Testis (tissue), 2 donors: ENCODE measurements at regions not wholly inside any gene's neighbourhood (a gene's known extent, or its start where the extent isn't known, plus 50 kb on each side); places are given as distances from the start of the nearest gene placed in this dataset.

Experiments used
- DNase-seq: peaks from one replicate; pipeline ENCODE4 v3.0.0-alpha.2; 2019
- H3K27ac ChIP-seq, 2 donors: fragments of 200-600 bp; sonication (generic); one replicate each; pipeline ENCODE4 v1.5.1; 2019
- H3K27me3 ChIP-seq: fragments of 200-600 bp; sonication (generic); one replicate; pipeline ENCODE4 v1.5.1; 2019
- H3K36me3 ChIP-seq: fragments of 200-600 bp; sonication (generic); one replicate; pipeline ENCODE4 v1.5.1; 2017; ENCODE audit warnings: low read depth; ENCODE audit errors: missing control alignments
- H3K4me1 ChIP-seq: fragments of 200-600 bp; sonication (generic); one replicate; pipeline ENCODE4 v1.5.1; 2019
- H3K4me3 ChIP-seq, 2 donors: fragments of 200-600 bp; sonication (generic); one replicate each; pipeline ENCODE4 v1.5.1; 2017 to 2019
- H3K9me3 ChIP-seq: fragments of 200-600 bp; sonication (generic); one replicate; pipeline ENCODE4 v1.5.1; 2017
- CTCF ChIP-seq, 3 experiments: fragments of 450-650 bp in 2 of 3; fragments of 200-600 bp in 1 of 3; sonication (generic) in 1 of 3; IDR thresholded peaks; one replicate each; pipeline ENCODE4 v1.5.1; 2016 to 2019; ENCODE audit warnings: antibody characterized with exemption in 3 of 3, mild to moderate bottlenecking in 2 of 3, moderate library complexity in 1 of 3
- POLR2A ChIP-seq: fragments of 450-650 bp; IDR thresholded peaks from one replicate; pipeline ENCODE4 v1.6.1; 2017; ENCODE audit warnings: antibody characterized with exemption, mild to moderate bottlenecking, moderate library complexity
- WGBS, 2 donors: methylation state at CpG; one replicate each; pipeline ENCODE4 v1.1.5; 2018; 5-methylcytosine and 5-hydroxymethylcytosine counted together
- intact Hi-C: fragments of 100-400 bp; cut with DNase I; formaldehyde crosslinking; loops from one replicate; pipeline ENCODE4 v1.15.1; 2023; ENCODE audit warnings: low total_unique reads

DNA sequence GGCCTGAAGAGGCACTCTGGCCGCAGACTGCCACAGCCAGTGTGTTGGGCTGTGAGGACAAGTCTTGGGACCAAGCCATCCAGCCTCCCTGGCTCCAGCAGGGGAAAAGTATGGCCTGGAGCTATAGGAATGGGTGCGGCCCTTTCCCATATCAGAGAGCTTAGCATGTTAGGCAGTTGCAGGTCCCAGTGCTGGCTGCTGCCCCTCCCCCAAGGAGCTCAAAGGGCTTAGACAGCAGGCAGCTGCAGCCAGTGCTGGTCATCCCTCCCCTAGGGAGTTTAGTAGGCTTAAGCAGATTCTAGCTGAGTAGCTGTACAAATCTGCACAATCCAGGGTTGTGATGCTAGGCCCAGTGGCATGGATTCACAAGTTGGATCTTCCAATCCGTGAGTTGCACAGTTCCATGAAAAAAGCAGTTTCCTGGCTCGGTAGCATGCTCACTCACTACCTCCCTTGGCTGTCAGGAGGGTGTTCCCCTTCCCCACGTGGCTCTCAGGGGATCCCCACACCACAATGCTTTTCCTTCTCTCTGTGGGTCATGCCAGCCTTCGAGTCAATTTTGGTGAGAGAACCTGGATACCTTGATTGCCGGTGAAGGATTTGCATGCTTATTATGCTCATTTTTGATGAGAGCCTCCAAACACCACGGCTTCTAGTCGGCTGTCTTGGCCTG lies 1490.8 kb downstream of the BRINP3 start:
- intact Hi-C loops: no loop called here
- Histone ChIP-seq H3K27me3 (no peaks in the 10 kb centered on the region), H3K4me1 (no peaks in the 10 kb centered on the region), H3K27ac (no peak overlapping the region), H3K36me3 (no peaks in the 10 kb centered on the region), H3K9me3 (no peaks in the 10 kb centered on the region), H3K4me3 (no peak overlapping the region)
- DNase-seq: no peak
- 72 to 91% methylated on average over 7 to 9 of the region's 9 CpGs for WGBS, 2 donors
- TF ChIP-seq POLR2A: no peak
- TF ChIP-seq CTCF (IDR thresholded peaks at IDR 0.05): no peak

- no peak for TF ChIP-seq POLR2A
- no peak for TF ChIP-seq CTCF (IDR thresholded peaks at IDR 0.05)
- DNase-seq: no peak
- no peaks in the 10 kb centered on the region for H3K4me1 ChIP-seq
- 83 to 84% methylated on average over 3 of the region's 3 CpGs for WGBS, 2 donors
- H3K36me3 ChIP-seq: no peaks in the 10 kb centered on the region
- no peak overlapping the region for H3K4me3 ChIP-seq
- H3K27ac ChIP-seq: no peak overlapping the region
- H3K9me3 ChIP-seq: no peaks in the 10 kb centered on the region
- intact Hi-C loops: no loop called here
- no peaks in the 10 kb centered on the region for H3K27me3 ChIP-seq
These were observed 1489.1 kb downstream of the BRINP3 start for GRCh38 chr1:188988589-188988988.

DNA sequence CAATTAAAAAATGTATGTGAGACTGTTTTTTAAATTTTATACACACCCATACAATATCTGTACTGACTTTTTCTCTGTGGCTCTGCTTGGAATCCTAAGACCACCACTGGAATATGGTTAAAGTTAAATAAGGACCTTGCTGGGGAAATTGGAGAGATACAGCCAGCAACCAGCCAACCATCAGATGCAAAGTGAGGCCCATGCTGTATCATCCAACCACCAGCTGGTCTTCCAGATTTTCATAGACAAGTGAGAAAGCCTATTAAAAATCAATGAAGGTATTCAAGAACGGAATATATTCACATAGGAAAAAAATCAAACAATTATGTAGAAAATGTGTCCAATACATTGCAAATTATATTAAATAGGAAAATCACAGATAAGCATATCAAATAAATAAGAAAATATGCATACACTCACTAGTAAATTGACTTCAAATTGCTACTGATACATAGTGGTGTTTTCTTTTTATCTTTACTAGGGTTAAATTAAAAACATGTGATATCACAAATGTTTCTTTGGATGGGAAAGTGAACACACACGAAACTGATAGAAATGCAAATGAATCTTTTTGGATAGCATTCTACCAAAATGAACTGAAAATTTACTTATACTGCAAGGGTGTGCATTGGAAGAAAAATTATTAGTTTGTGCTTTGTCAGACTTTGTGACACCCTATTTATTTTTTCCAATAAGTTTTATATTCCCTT lies 1486.3 kb downstream of the BRINP3 start:
- no peak for DNase-seq
- intact Hi-C loops: no loop called here
- H3K27me3 ChIP-seq: no peaks in the 10 kb centered on the region
- no peak overlapping the region for H3K4me3 ChIP-seq
- H3K36me3 ChIP-seq: no peaks in the 10 kb centered on the region
- H3K27ac ChIP-seq: no peak overlapping the region
- no peaks in the 10 kb centered on the region for H3K9me3 ChIP-seq
- WGBS, 2 donors: 69 to 76% methylated on average over 2 of the region's 2 CpGs
- TF ChIP-seq POLR2A: no peak
- TF ChIP-seq CTCF (IDR thresholded peaks at IDR 0.05): no peak
- H3K4me1 ChIP-seq: no peaks in the 10 kb centered on the region

- WGBS, 2 donors: 57 to 70% methylated on average over 3 of the region's 3 CpGs
- intact Hi-C loops: no loop called here
These were observed 1469.8 kb downstream of the BRINP3 start for GRCh38 chr1:189007824-189008223.

More at GRCh38 chr1:189007824-189008223, 1469.8 kb downstream of the BRINP3 start:
- no peak for DNase-seq
- no peak overlapping the region for H3K27ac ChIP-seq
- TF ChIP-seq CTCF (IDR thresholded peaks at IDR 0.05) (no peak), POLR2A (no peak)
- no peak overlapping the region for H3K4me3 ChIP-seq
- no peaks in the 10 kb centered on the region for H3K4me1 ChIP-seq
- H3K36me3 ChIP-seq: no peaks in the 10 kb centered on the region
- H3K27me3 ChIP-seq: no peaks in the 10 kb centered on the region
- no peaks in the 10 kb centered on the region for H3K9me3 ChIP-seq
